ENCODE measurements at regions not wholly inside any gene's neighbourhood (a gene's known extent, or its start where the extent isn't known, plus 50 kb on each side); places are given as distances from the start of the nearest gene placed in this dataset.
"Not testable (repeated sequence)": the region's sequence is repeated elsewhere in the genome, so short reads cannot be mapped to it uniquely, and the experiment has no call there.

- H3K4me1 Mint-ChIP-seq (ENCODE audit: low read depth), result peaks cover 13% of the 10 kb centered on the region
- no peak overlapping the region for H3K27ac Mint-ChIP-seq
- H3K4me3 Mint-ChIP-seq, result no peak overlapping the region
- ChIA-PET CTCF (interaction anchor here (0.9 kb wide), 1 partner anchor 14 kb away, joined by 4 read pairs; no protein-coding TSS in a partner anchor), POLR2A (no interaction called here)
- H3K9me3 Mint-ChIP-seq, result no peaks in the 10 kb centered on the region
- ATAC-seq (no peak), DNase-seq (no peak)
- H3K36me3 Mint-ChIP-seq (ENCODE audit: low read depth), result no peaks in the 10 kb centered on the region
- peaks cover 22% of the 10 kb centered on the region for H3K27me3 Mint-ChIP-seq
- TF ChIP-seq CTCF (IDR thresholded peaks at IDR 0.05), result no peak
- intact Hi-C loops (cut with micrococcal nuclease), result loop anchor here (5.0 to 10.0 kb wide), 4 partner anchors 57 to 497 kb away; partner anchors contain the start of genes CAPRIN1 and NAT10
Observed at GRCh38 chr11:33994937-33995336, 56.6 kb upstream of the CAPRIN1 start.

- intact Hi-C loops (cut with micrococcal nuclease), result loop anchor here (10.0 kb wide), 1 partner anchor 114 kb away; the partner anchor contains the start of gene NAT10
- DNase-seq, result peak; percentile 45
Observed at GRCh38 chr11:33991136-33991535, 60.4 kb upstream of the CAPRIN1 start.

GRCh38 chr11:33990131-33990530, 61.4 kb upstream of the CAPRIN1 start:
- CTCF ChIA-PET, result interaction anchor here (3.1 kb wide), 1 partner anchor 132 kb away, joined by 13 read pairs; no protein-coding TSS in a partner anchor
- H3K27me3 Mint-ChIP-seq; POLR2A ChIA-PET; H3K4me3 Mint-ChIP-seq; H3K9me3 Mint-ChIP-seq; H3K27ac Mint-ChIP-seq; H3K4me1 Mint-ChIP-seq (ENCODE audit: low read depth); ATAC-seq; H3K36me3 Mint-ChIP-seq (ENCODE audit: low read depth); DNase-seq: not testable (repeated sequence)
- intact Hi-C loops (cut with micrococcal nuclease), result loop anchor here (10.0 kb wide), 1 partner anchor 115 kb away; the partner anchor contains the start of gene NAT10

More at GRCh38 chr11:33991136-33991535, 60.4 kb upstream of the CAPRIN1 start:
- not testable (repeated sequence) for H3K4me1 Mint-ChIP-seq (ENCODE audit: low read depth); H3K36me3 Mint-ChIP-seq (ENCODE audit: low read depth); H3K9me3 Mint-ChIP-seq; ATAC-seq; H3K27me3 Mint-ChIP-seq
- Mint-ChIP-seq H3K4me3 (peak overlapping the region; percentile 20), H3K27ac (peak overlapping the region; percentile 12)
- ChIA-PET POLR2A (interaction anchor here (0.9 kb wide), 1 partner anchor 60 kb away, joined by 3 read pairs; the partner anchor contains the start of gene CAPRIN1), CTCF (interaction anchor here (1.0 to 3.1 kb wide), 6 partner anchors 68 to 477 kb away, joined by 3 to 13 read pairs (median 4); no protein-coding TSS in a partner anchor)

GRCh38 chr11:33989461-33989860, 62.1 kb upstream of the CAPRIN1 start:
- no peaks in the 10 kb centered on the region for H3K9me3 Mint-ChIP-seq
- no peak for DNase-seq
- peaks cover 7% of the 10 kb centered on the region for H3K27me3 Mint-ChIP-seq

GRCh38 chr11:33988586-33989370, 62.8 kb upstream of the CAPRIN1 start:
- Mint-ChIP-seq H3K9me3 (no peaks in the 10 kb centered on the region), H3K36me3 (ENCODE audit: low read depth) (no peaks in the 10 kb centered on the region), H3K4me3 (no peak overlapping the region), H3K4me1 (ENCODE audit: low read depth) (peaks cover 5% of the 10 kb centered on the region), H3K27ac (no peak overlapping the region), H3K27me3 (peaks cover 7% of the 10 kb centered on the region)
- DNase-seq, result no peak
- ChIA-PET POLR2A (no interaction called here), CTCF (interaction anchor here (0.5 to 3.2 kb wide), 34 partner anchors 9 to 366 kb away, joined by 3 to 103 read pairs (median 5); no protein-coding TSS in a partner anchor)
- intact Hi-C loops (cut with micrococcal nuclease), result loop anchor here (1.0 kb wide), 1 partner anchor 130 kb away; no protein-coding TSS in a partner anchor
- ATAC-seq, result no peak
- TF ChIP-seq CTCF (IDR thresholded peaks at IDR 0.05), result no peak

More at GRCh38 chr11:33989461-33989860, 62.1 kb upstream of the CAPRIN1 start:
- no peak for TF ChIP-seq CTCF (IDR thresholded peaks at IDR 0.05)
- no peaks in the 10 kb centered on the region for H3K36me3 Mint-ChIP-seq (ENCODE audit: low read depth)
- H3K4me1 Mint-ChIP-seq (ENCODE audit: low read depth), result peaks cover 5% of the 10 kb centered on the region
- POLR2A ChIA-PET, result no interaction called here
- CTCF ChIA-PET, result interaction anchor here (1.4 to 3.2 kb wide), 5 partner anchors 96 to 365 kb away, joined by 3 to 103 read pairs (median 13); no protein-coding TSS in a partner anchor
- ATAC-seq, result no peak
- intact Hi-C loops (cut with micrococcal nuclease), result no loop called here
- H3K27ac Mint-ChIP-seq, result no peak overlapping the region
- H3K4me3 Mint-ChIP-seq, result no peak overlapping the region
